ENCODE measurements at regions not wholly inside any gene's neighbourhood (a gene's known extent, or its start where the extent isn't known, plus 50 kb on each side); places are given as distances from the start of the nearest gene placed in this dataset.
"Not testable (repeated sequence)": the region's sequence is repeated elsewhere in the genome, so short reads cannot be mapped to it uniquely, and the experiment has no call there.

- DNase-seq: no peak
- no peak overlapping the region for H3K4me3 Mint-ChIP-seq
- peaks cover 6% of the 10 kb centered on the region; the same call in 1 of the 2 replicates for H3K4me1 Mint-ChIP-seq (ENCODE audit: low read depth)
- H3K27ac Mint-ChIP-seq: no peak overlapping the region
- peaks cover 2% of the 10 kb centered on the region; the same call in 1 of the 2 replicates for H3K27me3 Mint-ChIP-seq (ENCODE audit: insufficient read depth)
- no peaks in the 10 kb centered on the region for H3K36me3 Mint-ChIP-seq (ENCODE audit: low read depth)
- no peak for TF ChIP-seq CTCF (IDR thresholded peaks at IDR 0.05)
- H3K9me3 Mint-ChIP-seq: no peaks in the 10 kb centered on the region
These were observed 325.0 kb upstream of the LUZP2 start for GRCh38 chr11:24171869-24172268.

- H3K9me3 Mint-ChIP-seq: no peaks in the 10 kb centered on the region
These were observed 315.3 kb upstream of the LUZP2 start for GRCh38 chr11:24181395-24182047.

DNA sequence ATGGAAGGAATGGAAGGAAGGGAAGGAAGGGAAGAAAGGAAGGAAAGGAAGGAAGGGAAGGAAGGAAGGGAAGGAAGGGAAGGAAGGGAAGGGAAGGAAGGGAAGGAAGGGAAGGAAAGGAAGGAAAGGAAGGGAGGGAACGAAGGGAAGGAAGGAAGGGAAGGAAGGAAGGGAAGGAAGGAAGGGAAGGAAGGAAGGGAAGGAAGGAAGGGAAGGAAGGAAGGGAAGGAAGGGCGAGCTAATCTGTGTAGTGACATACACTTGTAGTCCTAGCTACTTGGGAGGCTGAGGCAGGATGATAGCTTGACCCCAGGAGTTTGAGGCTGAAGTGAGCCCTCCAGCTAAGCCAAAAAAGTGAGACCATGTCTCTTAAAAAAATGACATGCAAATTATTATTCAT is 311.3 kb upstream of the LUZP2 start:
- not testable (repeated sequence) for H3K36me3 Mint-ChIP-seq (ENCODE audit: low read depth); H3K27ac Mint-ChIP-seq; H3K9me3 Mint-ChIP-seq; H3K4me1 Mint-ChIP-seq (ENCODE audit: low read depth); H3K4me3 Mint-ChIP-seq; DNase-seq; H3K27me3 Mint-ChIP-seq (ENCODE audit: insufficient read depth)

More at GRCh38 chr11:24181395-24182047, 315.3 kb upstream of the LUZP2 start:
- DNase-seq: no peak
- Mint-ChIP-seq H3K27ac (no peak overlapping the region), H3K36me3 (ENCODE audit: low read depth) (no peaks in the 10 kb centered on the region), H3K4me3 (no peak overlapping the region), H3K4me1 (ENCODE audit: low read depth) (no peaks in the 10 kb centered on the region; the same call in 1 of the 2 replicates), H3K27me3 (ENCODE audit: insufficient read depth) (no peaks in the 10 kb centered on the region)
- no peak for TF ChIP-seq CTCF (IDR thresholded peaks at IDR 0.05)

DNA sequence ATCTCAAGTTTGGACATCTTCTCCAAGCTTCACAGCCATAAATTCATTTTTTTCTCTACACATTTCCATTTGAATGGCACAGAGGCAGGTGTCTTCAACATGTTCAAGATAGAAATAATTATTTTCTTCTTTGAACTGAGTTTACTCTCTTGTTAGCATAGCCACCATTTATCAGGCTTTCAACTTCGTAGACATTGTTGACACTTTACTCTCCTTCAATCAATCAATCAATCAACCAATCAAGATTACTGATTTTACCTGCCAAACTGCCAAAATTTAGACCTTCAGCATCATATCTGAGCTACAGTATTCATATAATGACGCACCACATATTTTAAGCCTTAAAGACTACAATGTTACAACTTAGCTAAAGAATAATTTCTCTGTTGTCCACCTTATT is 300.1 kb upstream of the LUZP2 start:
- Mint-ChIP-seq H3K4me3 (no peak overlapping the region), H3K27me3 (ENCODE audit: insufficient read depth) (no peaks in the 10 kb centered on the region), H3K9me3 (peaks cover 4% of the 10 kb centered on the region; the same call in 1 of the 2 replicates), H3K36me3 (ENCODE audit: low read depth) (no peaks in the 10 kb centered on the region), H3K27ac (no peak overlapping the region), H3K4me1 (ENCODE audit: low read depth) (peaks cover 5% of the 10 kb centered on the region; the same call in 1 of the 2 replicates)
- no peak for TF ChIP-seq CTCF (IDR thresholded peaks at IDR 0.05)
- DNase-seq: no peak

- no peak for DNase-seq
- H3K27me3 Mint-ChIP-seq (ENCODE audit: insufficient read depth): no peaks in the 10 kb centered on the region
- no peaks in the 10 kb centered on the region for H3K9me3 Mint-ChIP-seq
- H3K4me3 Mint-ChIP-seq: no peak overlapping the region
- H3K4me1 Mint-ChIP-seq (ENCODE audit: low read depth): peaks cover 5% of the 10 kb centered on the region; the same call in 1 of the 2 replicates
- no peak overlapping the region for H3K27ac Mint-ChIP-seq
- no peak for TF ChIP-seq CTCF (IDR thresholded peaks at IDR 0.05)
- no peaks in the 10 kb centered on the region for H3K36me3 Mint-ChIP-seq (ENCODE audit: low read depth)
These were observed 298.4 kb upstream of the LUZP2 start for GRCh38 chr11:24198481-24198880.

DNA sequence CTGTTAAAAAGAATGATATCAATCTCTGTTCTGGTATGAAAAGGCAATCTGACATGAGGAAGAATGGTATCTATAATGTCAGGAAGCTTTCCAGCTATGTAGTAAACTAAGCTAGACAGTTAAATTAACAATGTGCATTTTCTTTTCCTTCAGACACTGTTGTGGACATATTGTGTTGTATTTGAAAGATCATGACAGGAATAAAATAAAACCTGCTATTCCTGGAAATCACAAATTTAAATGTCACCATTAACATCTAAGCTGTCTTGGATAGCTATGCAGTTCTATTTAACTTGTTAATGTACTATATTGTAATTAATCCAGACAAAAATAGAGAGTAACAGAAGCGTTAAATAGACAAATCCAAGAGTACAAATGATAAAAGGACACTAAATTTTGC is 297.4 kb upstream of the LUZP2 start:
- peaks cover 5% of the 10 kb centered on the region; the same call in 1 of the 2 replicates for H3K4me1 Mint-ChIP-seq (ENCODE audit: low read depth)
- H3K9me3 Mint-ChIP-seq: no peaks in the 10 kb centered on the region
- H3K36me3 Mint-ChIP-seq (ENCODE audit: low read depth): no peaks in the 10 kb centered on the region
- H3K4me3 Mint-ChIP-seq: no peak overlapping the region
- no peak overlapping the region for H3K27ac Mint-ChIP-seq
- DNase-seq: no peak
- H3K27me3 Mint-ChIP-seq (ENCODE audit: insufficient read depth): no peaks in the 10 kb centered on the region
- TF ChIP-seq CTCF (IDR thresholded peaks at IDR 0.05): no peak

Data from HFFc6 (cell line).